ENCODE measurements at regions not wholly inside any gene's neighbourhood (a gene's known extent, or its start where the extent isn't known, plus 50 kb on each side); places are given as distances from the start of the nearest gene placed in this dataset.

- DNase-seq: no peak
Measured at GRCh38 chr9:115587310-115587709, 469.4 kb upstream of the TNC start.

- DNase-seq: no peak
Measured at GRCh38 chr9:115590011-115590410, 472.1 kb upstream of the TNC start.

- peak; percentile 69 for DNase-seq
Measured at GRCh38 chr9:115591584-115591984, 473.6 kb upstream of the TNC start.

GRCh38 chr9:115593587-115594091 is 475.7 kb upstream of the TNC start:
- no peak for DNase-seq

- no peak for DNase-seq
Measured at GRCh38 chr9:115594557-115594956, 476.6 kb upstream of the TNC start.

- no peak for DNase-seq
Measured at GRCh38 chr9:115596021-115596745, 478.2 kb upstream of the TNC start.

GRCh38 chr9:115596746-115597080 is 478.8 kb upstream of the TNC start:
- DNase-seq: no peak

GRCh38 chr9:115597330-115597895 is 479.5 kb upstream of the TNC start:
- DNase-seq: peak; percentile 46

- no peak for DNase-seq
Measured at GRCh38 chr9:115598751-115599150, 480.8 kb upstream of the TNC start.

GRCh38 chr9:115599898-115600297 is 481.9 kb upstream of the TNC start:
- no peak for DNase-seq

GRCh38 chr9:115601434-115601833 is 483.5 kb upstream of the TNC start:
- no peak for DNase-seq

- DNase-seq: no peak
Measured at GRCh38 chr9:115604831-115605483, 487.0 kb upstream of the TNC start.

- DNase-seq: no peak
Measured at GRCh38 chr9:115606838-115607237, 488.9 kb upstream of the TNC start.

- no peak for DNase-seq
Measured at GRCh38 chr9:115614326-115614999, 496.5 kb upstream of the TNC start.

- no peak for DNase-seq
Measured at GRCh38 chr9:115615000-115615401, 497.0 kb upstream of the TNC start.

GRCh38 chr9:115615821-115616665 is 498.1 kb upstream of the TNC start:
- no peak for DNase-seq

GRCh38 chr9:115616666-115617239 is 498.8 kb upstream of the TNC start:
- DNase-seq: no peak

- DNase-seq: no peak
Measured at GRCh38 chr9:115625251-115625650, 507.3 kb upstream of the TNC start.

GRCh38 chr9:115625954-115626353 is 508.0 kb upstream of the TNC start:
- DNase-seq: no peak

GRCh38 chr9:115627511-115627910 is 509.6 kb upstream of the TNC start:
- no peak for DNase-seq

- no peak for DNase-seq
Measured at GRCh38 chr9:115628426-115628825, 510.5 kb upstream of the TNC start.
